ENCODE measurements at regions not wholly inside any gene's neighbourhood (a gene's known extent, or its start where the extent isn't known, plus 50 kb on each side); places are given as distances from the start of the nearest gene placed in this dataset.

DNA sequence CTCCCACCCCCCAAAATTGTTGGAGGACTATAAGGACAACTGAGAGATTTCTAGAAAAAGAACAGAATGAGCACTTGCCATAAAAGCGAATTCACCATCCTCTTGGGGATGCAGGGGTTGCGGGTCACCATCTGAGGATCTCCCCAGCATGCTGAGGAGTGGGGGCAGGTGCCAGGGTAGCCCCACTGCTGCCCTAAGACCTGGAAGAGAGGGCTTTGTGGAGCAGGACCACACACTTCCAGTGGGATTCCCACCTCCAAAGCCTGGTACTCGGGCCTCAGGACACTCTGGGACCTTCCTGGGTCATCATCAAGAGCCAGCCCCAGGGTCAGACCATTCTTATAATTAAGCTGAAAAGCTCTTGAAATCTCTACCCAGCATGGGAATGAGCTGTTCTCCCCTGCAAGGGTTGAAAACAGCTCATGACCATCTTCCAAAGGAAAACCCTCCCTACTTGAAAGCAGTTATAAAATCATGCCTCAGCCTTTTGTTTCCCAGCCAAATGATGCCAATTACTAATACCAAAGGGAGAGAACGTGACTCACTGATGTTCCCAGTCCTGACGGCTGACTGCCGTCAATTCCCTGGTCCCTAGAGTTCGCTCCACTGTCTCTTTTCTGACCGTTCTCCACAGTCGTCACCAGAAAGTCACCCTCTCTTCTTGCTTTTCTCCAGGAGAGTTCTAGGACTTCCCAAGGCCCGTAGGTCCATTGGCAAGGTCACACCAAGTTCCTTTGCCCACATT is 76.8 kb upstream of the CREB3L1 start:
- Histone ChIP-seq H3K27me3 (ENCODE audit: insufficient read depth, poor library complexity, severe bottlenecking) (no peaks in the 10 kb centered on the region), H3K27ac (replicated peaks) (no peak overlapping the region), H3K4me3 (replicated peaks; ENCODE audit: insufficient read depth, low read length) (no peak overlapping the region)
- no peak for DNase-seq (ENCODE audit: low read depth in 1 of 2, low spot score in 1 of 2)
- TF ChIP-seq, protein P1, sequence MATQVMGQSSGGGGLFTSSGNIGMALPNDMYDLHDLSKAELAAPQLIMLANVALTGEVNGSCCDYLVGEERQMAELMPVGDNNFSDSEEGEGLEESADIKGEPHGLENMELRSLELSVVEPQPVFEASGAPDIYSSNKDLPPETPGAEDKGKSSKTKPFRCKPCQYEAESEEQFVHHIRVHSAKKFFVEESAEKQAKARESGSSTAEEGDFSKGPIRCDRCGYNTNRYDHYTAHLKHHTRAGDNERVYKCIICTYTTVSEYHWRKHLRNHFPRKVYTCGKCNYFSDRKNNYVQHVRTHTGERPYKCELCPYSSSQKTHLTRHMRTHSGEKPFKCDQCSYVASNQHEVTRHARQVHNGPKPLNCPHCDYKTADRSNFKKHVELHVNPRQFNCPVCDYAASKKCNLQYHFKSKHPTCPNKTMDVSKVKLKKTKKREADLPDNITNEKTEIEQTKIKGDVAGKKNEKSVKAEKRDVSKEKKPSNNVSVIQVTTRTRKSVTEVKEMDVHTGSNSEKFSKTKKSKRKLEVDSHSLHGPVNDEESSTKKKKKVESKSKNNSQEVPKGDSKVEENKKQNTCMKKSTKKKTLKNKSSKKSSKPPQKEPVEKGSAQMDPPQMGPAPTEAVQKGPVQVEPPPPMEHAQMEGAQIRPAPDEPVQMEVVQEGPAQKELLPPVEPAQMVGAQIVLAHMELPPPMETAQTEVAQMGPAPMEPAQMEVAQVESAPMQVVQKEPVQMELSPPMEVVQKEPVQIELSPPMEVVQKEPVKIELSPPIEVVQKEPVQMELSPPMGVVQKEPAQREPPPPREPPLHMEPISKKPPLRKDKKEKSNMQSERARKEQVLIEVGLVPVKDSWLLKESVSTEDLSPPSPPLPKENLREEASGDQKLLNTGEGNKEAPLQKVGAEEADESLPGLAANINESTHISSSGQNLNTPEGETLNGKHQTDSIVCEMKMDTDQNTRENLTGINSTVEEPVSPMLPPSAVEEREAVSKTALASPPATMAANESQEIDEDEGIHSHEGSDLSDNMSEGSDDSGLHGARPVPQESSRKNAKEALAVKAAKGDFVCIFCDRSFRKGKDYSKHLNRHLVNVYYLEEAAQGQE (IDR thresholded peaks at IDR 0.05; ENCODE audit: insufficient replicate concordance, low read depth) = no peak
- TF ChIP-seq, protein P2, sequence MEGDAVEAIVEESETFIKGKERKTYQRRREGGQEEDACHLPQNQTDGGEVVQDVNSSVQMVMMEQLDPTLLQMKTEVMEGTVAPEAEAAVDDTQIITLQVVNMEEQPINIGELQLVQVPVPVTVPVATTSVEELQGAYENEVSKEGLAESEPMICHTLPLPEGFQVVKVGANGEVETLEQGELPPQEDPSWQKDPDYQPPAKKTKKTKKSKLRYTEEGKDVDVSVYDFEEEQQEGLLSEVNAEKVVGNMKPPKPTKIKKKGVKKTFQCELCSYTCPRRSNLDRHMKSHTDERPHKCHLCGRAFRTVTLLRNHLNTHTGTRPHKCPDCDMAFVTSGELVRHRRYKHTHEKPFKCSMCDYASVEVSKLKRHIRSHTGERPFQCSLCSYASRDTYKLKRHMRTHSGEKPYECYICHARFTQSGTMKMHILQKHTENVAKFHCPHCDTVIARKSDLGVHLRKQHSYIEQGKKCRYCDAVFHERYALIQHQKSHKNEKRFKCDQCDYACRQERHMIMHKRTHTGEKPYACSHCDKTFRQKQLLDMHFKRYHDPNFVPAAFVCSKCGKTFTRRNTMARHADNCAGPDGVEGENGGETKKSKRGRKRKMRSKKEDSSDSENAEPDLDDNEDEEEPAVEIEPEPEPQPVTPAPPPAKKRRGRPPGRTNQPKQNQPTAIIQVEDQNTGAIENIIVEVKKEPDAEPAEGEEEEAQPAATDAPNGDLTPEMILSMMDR (IDR thresholded peaks at IDR 0.05; ENCODE audit: insufficient read depth, low read length) = no peak
- no peak for TF ChIP-seq POLR2AphosphoS5 (IDR thresholded peaks at IDR 0.05; ENCODE audit: low read depth)
- no peak for TF ChIP-seq SPI1 (IDR thresholded peaks at IDR 0.05; ENCODE audit: borderline replicate concordance, low read depth)
- TF ChIP-seq GABPA (IDR thresholded peaks at IDR 0.05; ENCODE audit: low read depth) = no peak

DNA sequence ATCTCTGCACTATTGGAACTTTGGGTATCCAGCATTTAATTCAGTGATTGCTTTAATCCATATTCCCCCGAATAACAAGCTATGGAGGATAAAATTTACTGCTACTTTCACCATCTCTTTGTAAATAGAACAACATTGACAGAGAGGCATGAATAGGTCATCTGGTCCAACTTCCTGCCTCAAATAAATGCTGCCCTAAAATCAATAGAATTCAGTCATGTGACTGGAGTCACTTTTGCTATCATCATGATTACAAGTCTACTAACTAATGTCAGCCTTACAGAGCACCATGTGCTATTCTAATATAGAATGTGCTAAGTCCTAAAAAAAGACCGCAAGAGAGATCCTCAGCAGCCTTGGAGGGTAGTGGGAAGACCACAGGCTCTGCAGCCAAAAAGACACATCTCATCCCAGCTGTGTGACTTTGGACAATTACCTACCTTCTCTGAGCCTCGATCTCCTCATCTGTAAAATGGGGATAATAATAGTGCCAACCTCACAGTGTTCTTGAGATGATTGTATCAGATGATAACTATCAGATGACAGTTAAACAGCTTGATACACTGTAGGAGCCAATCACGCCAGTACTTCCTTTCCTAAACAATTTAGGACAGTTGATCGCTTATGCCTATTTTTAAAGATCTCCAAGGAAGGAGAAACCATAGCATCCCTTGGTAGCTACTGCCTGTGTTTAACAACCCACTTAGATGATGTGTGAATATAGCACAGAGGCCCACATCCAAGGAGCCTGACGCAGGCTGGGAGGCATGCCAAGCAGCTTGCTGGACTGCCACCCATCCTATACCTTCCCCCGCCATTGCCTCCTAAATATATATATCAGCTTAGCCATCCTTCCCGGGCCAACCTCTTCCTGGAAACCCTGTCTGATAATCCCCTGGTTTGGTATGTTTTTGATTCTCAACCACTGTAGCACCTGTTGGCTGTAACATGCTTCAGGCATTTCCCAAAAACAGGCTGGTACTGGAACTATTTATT is 77.3 kb upstream of the PHF21A start:
- Histone ChIP-seq H3K27me3 (ENCODE audit: insufficient read depth, poor library complexity, severe bottlenecking) (no peaks in the 10 kb centered on the region), H3K27ac (replicated peaks) (no peak overlapping the region), H3K4me3 (replicated peaks; ENCODE audit: insufficient read depth, low read length) (no peak overlapping the region)
- TF ChIP-seq GABPA (IDR thresholded peaks at IDR 0.05; ENCODE audit: low read depth) (no peak), POLR2AphosphoS5 (IDR thresholded peaks at IDR 0.05; ENCODE audit: low read depth) (no peak), SPI1 (IDR thresholded peaks at IDR 0.05; ENCODE audit: borderline replicate concordance, low read depth) (no peak)
- TF ChIP-seq, protein P2 (IDR thresholded peaks at IDR 0.05; ENCODE audit: insufficient read depth, low read length) = no peak
- TF ChIP-seq, protein P1 (IDR thresholded peaks at IDR 0.05; ENCODE audit: insufficient replicate concordance, low read depth) = no peak
- DNase-seq (ENCODE audit: low read depth in 1 of 2, low spot score in 1 of 2) = no peak

DNA sequence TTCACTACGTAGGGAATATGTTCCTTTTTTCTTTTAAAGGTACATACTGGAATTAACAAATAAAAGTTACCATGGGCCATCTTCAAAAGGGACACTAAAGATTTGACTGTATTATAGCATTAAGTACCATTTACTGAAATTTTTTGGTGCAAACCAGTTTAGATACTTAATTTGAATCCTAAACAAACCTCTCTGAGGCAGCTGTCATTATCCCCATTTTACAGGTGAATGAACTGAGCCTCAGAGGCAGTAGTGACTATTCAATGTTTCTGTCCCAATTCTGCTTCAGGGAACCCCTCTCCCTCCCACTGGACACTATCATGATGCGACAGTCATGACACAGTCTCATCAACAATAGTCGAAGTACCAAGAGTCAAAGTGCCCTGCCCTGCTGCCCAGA is 76.2 kb upstream of the PHF21A start:
- DNase-seq (ENCODE audit: low read depth in 1 of 2, low spot score in 1 of 2) = no peak
- Histone ChIP-seq H3K4me3 (replicated peaks; ENCODE audit: insufficient read depth, low read length) (no peak overlapping the region), H3K27ac (replicated peaks) (no peak overlapping the region)

More for the DNA sequence above, 76.2 kb upstream of the PHF21A start:
- no peaks in the 10 kb centered on the region for H3K27me3 ChIP-seq (ENCODE audit: insufficient read depth, poor library complexity, severe bottlenecking)
- TF ChIP-seq POLR2AphosphoS5 (IDR thresholded peaks at IDR 0.05; ENCODE audit: low read depth) (no peak), GABPA (IDR thresholded peaks at IDR 0.05; ENCODE audit: low read depth) (no peak), SPI1 (IDR thresholded peaks at IDR 0.05; ENCODE audit: borderline replicate concordance, low read depth) (no peak)
- TF ChIP-seq, protein P1 (IDR thresholded peaks at IDR 0.05; ENCODE audit: insufficient replicate concordance, low read depth) = no peak
- TF ChIP-seq, protein P2 (IDR thresholded peaks at IDR 0.05; ENCODE audit: insufficient read depth, low read length) = no peak

Data from HL-60 (cell line).